ENCODE measurements at regions not wholly inside any gene's neighbourhood (a gene's known extent, or its start where the extent isn't known, plus 50 kb on each side); places are given as distances from the start of the nearest gene placed in this dataset.

GRCh38 chr1:112341986-112342385, 54.0 kb upstream of the CTTNBP2NL start:
- ATAC-seq (no peak), DNase-seq (ENCODE audit: low spot score) (no peak)
- Histone ChIP-seq H3K27ac (ENCODE audit: low read depth) (no peak overlapping the region), H3K4me3 (no peak overlapping the region), H2AFZ (no peak overlapping the region), H3K4me1 (ENCODE audit: insufficient read depth) (no peaks in the 10 kb centered on the region), H4K20me1 (replicated peaks; ENCODE audit: insufficient read depth) (no peaks in the 10 kb centered on the region), H3K27me3 (ENCODE audit: insufficient read depth) (no peaks in the 10 kb centered on the region), H3K4me2 (no peak overlapping the region), H3K36me3 (ENCODE audit: insufficient read depth) (no peaks in the 10 kb centered on the region), H3F3A (replicated peaks; ENCODE audit: low read depth) (no peaks in the 10 kb centered on the region), H3K79me2 (replicated peaks; ENCODE audit: insufficient read depth) (no peaks in the 10 kb centered on the region), H3K9me2 (ENCODE audit: insufficient read depth) (no peaks in the 10 kb centered on the region)
- Mint-ChIP-seq H3K27ac (no peak overlapping the region), H3K4me1 (no peaks in the 10 kb centered on the region), H3K4me3 (no peak overlapping the region), H3K36me3 (ENCODE audit: low read depth) (no peaks in the 10 kb centered on the region), H3K9me3 (peaks cover 3% of the 10 kb centered on the region; the same call in 2 of the 3 replicates), H3K27me3 (ENCODE audit: insufficient read depth, low read depth, poor library complexity) (peaks cover 8% of the 10 kb centered on the region)
- TF ChIP-seq EZH2phosphoT487 (IDR thresholded peaks at IDR 0.05; ENCODE audit: unreplicated experiment) (no peak), JUNB (IDR thresholded peaks at IDR 0.05; ENCODE audit: unreplicated experiment) (no peak), CREB1 (CRISPR knock-in tag; IDR thresholded peaks at IDR 0.05; ENCODE audit: low read depth) (no peak), ZNF114 (CRISPR knock-in tag; IDR thresholded peaks at IDR 0.05) (no peak), POLR2AphosphoS5 (IDR thresholded peaks at IDR 0.05; ENCODE audit: low read depth) (no peak), ZNF462 (CRISPR knock-in tag; IDR thresholded peaks at IDR 0.05) (no peak), ZNF331 (CRISPR knock-in tag; IDR thresholded peaks at IDR 0.05; ENCODE audit: low read depth) (no peak), CTCF (conservative IDR thresholded peaks at IDR 0.05; ENCODE audit: low read depth in 2 of 2) (no peak), STAT1 (IDR thresholded peaks at IDR 0.05; ENCODE audit: unreplicated experiment) (no peak), EZH2 (IDR thresholded peaks at IDR 0.05; ENCODE audit: low read depth, unreplicated experiment) (no peak), ETS1 (IDR thresholded peaks at IDR 0.05) (no peak), NANOG (IDR thresholded peaks at IDR 0.05; ENCODE audit: borderline replicate concordance) (no peak)
